ENCODE measurements at regions not wholly inside any gene's neighbourhood (a gene's known extent, or its start where the extent isn't known, plus 50 kb on each side); places are given as distances from the start of the nearest gene placed in this dataset.

DNA sequence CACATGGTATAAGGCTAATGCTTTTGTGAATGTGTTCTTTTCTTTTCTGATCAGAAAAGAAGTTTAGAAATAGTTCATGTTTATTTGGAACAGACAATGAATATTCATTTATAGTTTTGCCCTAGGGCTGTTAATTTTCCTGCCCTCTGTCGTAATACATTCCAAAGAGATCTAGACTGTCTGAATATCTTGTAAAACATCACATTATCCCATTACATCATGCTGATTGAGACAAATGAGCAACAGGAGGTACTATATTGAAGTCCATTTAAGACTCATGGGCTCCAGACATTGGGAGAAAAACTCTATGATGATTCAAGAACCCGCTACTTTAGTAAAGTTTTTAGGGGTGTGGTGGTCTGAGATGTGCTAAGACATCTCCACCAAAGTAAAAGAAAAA lies 121.2 kb upstream of the MAP1B start:
- TF ChIP-seq POLR2A (IDR thresholded peaks at IDR 0.05; ENCODE audit: low read depth, low read length) (no peak), POLR2AphosphoS5 (IDR thresholded peaks at IDR 0.05; ENCODE audit: low read depth, low read length) (no peak), TAF1 (IDR thresholded peaks at IDR 0.05; ENCODE audit: borderline replicate concordance, low read depth, low read length) (no peak)

DNA sequence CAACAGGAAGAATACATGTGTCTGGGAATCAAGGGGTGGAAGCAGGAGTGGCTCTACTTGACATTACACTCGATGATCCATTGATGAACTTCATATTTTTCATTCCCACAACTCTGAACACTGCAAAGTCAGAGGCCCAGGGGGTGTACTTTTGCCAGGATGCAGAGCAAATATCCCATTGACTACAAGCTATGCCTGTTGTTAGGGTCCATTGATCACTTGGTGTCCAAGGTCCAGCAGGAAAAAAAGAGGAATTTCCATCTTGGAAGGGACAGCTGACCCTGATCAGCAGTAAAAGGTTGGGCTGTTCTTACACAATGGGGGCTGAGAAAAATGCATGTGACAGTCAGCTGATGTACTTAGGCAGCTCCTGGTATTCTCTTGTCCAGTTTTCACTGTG lies 118.5 kb upstream of the MAP1B start:
- TF ChIP-seq POLR2AphosphoS5 (IDR thresholded peaks at IDR 0.05; ENCODE audit: low read depth, low read length) (no peak), TAF1 (IDR thresholded peaks at IDR 0.05; ENCODE audit: borderline replicate concordance, low read depth, low read length) (no peak), POLR2A (IDR thresholded peaks at IDR 0.05; ENCODE audit: low read depth, low read length) (no peak)
- no peak for FAIRE-seq
- no peak for DNase-seq (ENCODE audit: insufficient read length)

More for the DNA sequence above, 121.2 kb upstream of the MAP1B start:
- FAIRE-seq (no peak), DNase-seq (ENCODE audit: insufficient read length) (no peak)

DNA sequence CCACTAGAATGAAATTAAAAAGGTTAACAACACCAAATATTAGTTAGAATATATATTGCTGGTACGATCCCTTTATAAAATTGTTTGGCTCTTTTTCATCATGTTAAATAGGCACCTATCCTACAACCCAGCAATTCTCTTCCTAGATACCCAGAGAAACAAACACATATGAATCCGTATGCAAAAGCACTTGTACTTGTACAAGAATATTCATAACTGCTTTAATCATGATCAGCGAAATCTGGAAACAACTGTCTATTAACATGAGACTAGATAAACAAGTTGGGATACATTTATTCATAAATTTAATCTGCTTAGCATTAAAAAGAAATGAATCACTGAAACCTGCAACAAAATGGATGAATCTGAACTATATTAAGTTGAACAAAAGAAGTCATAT lies 113.7 kb upstream of the MAP1B start:
- no peak for TF ChIP-seq TAF1 (IDR thresholded peaks at IDR 0.05; ENCODE audit: borderline replicate concordance, low read depth, low read length)
- no peak for TF ChIP-seq POLR2AphosphoS5 (IDR thresholded peaks at IDR 0.05; ENCODE audit: low read depth, low read length)
- no peak for TF ChIP-seq POLR2A (IDR thresholded peaks at IDR 0.05; ENCODE audit: low read depth, low read length)
- DNase-seq (ENCODE audit: insufficient read length) (no peak), FAIRE-seq (no peak)

DNA sequence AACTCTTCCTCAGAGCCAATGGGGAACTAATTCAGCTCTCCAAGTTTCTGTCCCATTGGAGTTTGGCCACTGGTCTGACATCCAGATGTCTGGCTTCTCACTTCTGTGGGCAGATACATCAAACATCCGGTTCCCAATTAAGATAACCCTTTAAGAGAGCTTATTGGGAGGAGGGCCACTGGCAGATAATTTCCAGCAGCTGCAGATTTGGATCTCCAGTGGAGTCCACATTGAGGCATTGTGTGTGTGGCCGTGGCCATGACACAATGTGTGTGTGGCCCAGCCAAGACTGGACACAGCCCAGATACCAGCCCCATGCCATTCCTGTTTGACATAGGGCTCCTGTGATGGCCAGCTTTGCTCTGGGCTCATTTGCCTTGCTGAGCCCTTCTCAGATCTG lies 110.5 kb upstream of the MAP1B start:
- no peak for TF ChIP-seq TAF1 (IDR thresholded peaks at IDR 0.05; ENCODE audit: borderline replicate concordance, low read depth, low read length)
- no peak for TF ChIP-seq POLR2AphosphoS5 (IDR thresholded peaks at IDR 0.05; ENCODE audit: low read depth, low read length)
- no peak for TF ChIP-seq POLR2A (IDR thresholded peaks at IDR 0.05; ENCODE audit: low read depth, low read length)
- DNase-seq (ENCODE audit: insufficient read length) = no peak
- FAIRE-seq = no peak

DNA sequence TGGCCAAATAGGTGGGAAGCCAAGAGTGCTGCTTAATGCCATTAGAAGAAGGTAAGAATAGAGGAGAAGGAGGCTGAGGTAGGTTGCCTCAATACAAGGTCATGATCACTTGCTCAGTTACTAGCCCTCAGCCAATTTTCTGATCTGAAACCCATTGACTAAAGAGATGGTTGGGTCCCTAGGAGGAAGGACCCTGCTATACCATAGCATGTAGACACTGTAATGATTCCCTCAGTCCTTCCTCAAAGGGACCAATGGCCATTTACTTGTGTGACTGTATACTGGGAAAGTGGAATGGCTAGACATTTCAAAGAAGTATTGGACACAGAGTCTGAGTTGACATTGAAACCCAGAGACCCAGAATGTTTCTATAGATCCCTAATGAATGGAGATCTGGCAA lies 108.5 kb upstream of the MAP1B start:
- FAIRE-seq (no peak), DNase-seq (ENCODE audit: insufficient read length) (no peak)
- TF ChIP-seq POLR2A (IDR thresholded peaks at IDR 0.05; ENCODE audit: low read depth, low read length) (no peak), TAF1 (IDR thresholded peaks at IDR 0.05; ENCODE audit: borderline replicate concordance, low read depth, low read length) (no peak), POLR2AphosphoS5 (IDR thresholded peaks at IDR 0.05; ENCODE audit: low read depth, low read length) (no peak)

DNA sequence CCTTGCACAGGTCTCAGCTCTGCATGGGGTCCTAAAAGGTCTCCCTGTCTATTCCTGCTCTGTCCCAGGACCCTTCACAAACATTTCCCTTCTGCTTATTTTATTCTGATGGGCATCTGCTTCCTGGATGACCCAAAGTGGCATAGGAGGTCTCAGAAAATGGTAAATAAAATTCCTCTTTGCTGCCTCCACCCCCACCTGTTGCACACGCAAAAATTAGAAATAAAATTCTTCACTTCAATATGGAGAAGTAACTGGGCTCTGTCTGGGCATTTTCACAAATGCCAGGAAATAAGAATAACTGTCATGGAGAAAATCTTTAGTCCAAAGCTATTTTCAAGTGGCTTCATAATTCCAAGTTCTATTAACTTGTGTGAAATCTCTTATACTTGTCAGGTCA lies 106.6 kb upstream of the MAP1B start:
- no peak for TF ChIP-seq POLR2AphosphoS5 (IDR thresholded peaks at IDR 0.05; ENCODE audit: low read depth, low read length)
- FAIRE-seq (no peak), DNase-seq (ENCODE audit: insufficient read length) (no peak)

DNA sequence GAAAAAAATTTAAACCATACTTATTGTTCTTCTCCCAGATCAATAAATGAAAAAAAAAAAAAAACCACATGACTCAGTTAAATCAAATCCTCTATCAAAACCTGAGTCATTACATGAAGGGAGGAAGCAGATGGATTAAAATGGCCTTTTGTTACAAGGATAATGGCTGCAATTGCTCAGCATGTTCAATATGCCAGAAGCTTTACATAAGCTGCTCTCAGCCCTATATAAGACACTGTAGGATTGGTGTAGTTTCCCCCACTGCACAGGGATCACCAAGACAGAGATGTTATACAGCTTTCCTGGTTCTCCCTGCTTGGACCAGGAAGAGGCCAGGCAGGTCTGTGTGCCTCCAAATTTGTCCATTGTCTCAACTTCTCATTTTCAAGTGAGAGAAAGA lies 101.6 kb upstream of the MAP1B start:
- no peak for FAIRE-seq
- no peak for DNase-seq (ENCODE audit: insufficient read length)
- TF ChIP-seq POLR2AphosphoS5 (IDR thresholded peaks at IDR 0.05; ENCODE audit: low read depth, low read length) (no peak), POLR2A (IDR thresholded peaks at IDR 0.05; ENCODE audit: low read depth, low read length) (no peak), TAF1 (IDR thresholded peaks at IDR 0.05; ENCODE audit: borderline replicate concordance, low read depth, low read length) (no peak)

DNA sequence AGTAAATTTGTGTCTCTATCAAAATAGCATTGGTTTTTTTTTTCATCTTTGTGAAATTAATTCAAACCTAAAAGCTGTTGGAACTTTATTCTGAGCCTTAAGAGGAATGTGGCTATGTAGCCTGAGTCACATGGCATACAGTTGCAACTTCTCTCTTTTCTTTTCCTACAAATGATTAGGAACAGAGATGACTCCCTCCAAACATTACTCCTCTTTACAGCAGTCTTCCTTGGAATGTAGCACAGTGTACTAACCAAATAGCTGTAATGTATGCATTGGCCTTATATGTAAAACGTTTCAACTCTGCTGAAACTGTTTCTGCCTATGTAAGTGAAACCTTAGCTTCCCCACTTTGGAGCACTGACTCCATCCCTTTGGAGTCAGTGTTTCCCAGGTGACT lies 100.9 kb upstream of the MAP1B start:
- TF ChIP-seq TAF1 (IDR thresholded peaks at IDR 0.05; ENCODE audit: borderline replicate concordance, low read depth, low read length) = no peak
- TF ChIP-seq POLR2AphosphoS5 (IDR thresholded peaks at IDR 0.05; ENCODE audit: low read depth, low read length) = no peak
- no peak for TF ChIP-seq POLR2A (IDR thresholded peaks at IDR 0.05; ENCODE audit: low read depth, low read length)
- FAIRE-seq = no peak
- no peak for DNase-seq (ENCODE audit: insufficient read length)

DNA sequence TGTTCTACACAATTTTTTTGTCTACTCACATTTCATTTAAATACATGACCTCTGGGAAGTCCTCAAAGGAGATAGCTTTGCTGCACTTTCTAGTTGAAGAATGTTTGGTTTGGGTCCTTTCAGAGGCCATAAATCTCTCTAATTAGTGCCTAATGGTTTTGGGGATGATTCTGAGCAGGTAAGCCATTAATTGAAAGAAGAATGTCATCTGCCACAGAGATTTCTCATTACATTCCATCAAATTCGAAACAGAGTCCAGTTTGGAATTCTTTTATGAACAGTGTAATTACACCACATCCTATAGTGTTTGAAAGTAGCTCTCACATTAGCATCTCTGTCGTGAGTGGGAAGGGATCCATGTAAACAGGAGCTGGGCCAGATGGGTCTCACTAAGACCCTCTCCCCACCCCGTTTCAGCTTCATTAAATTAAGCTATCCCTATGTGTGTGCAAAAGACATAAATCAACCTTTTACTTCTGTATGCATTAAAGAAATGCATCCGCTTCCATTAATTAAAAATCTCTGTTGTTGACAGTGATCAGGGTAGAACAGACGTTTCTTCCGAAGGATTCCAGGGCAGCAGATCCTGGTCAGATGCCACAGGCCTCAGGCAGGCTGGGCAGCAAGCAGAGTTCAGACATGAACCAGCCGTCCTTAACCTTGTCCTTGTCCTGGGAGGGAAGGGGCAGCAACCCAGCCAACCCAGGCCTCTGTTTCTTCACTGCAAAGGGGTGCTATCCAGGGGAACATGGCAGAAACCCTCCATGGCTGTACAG lies 99.8 kb upstream of the MAP1B start:
- FAIRE-seq (no peak), DNase-seq (ENCODE audit: insufficient read length) (no peak)
- TF ChIP-seq POLR2A (IDR thresholded peaks at IDR 0.05; ENCODE audit: low read depth, low read length) (no peak), POLR2AphosphoS5 (IDR thresholded peaks at IDR 0.05; ENCODE audit: low read depth, low read length) (no peak), TAF1 (IDR thresholded peaks at IDR 0.05; ENCODE audit: borderline replicate concordance, low read depth, low read length) (no peak)

DNA sequence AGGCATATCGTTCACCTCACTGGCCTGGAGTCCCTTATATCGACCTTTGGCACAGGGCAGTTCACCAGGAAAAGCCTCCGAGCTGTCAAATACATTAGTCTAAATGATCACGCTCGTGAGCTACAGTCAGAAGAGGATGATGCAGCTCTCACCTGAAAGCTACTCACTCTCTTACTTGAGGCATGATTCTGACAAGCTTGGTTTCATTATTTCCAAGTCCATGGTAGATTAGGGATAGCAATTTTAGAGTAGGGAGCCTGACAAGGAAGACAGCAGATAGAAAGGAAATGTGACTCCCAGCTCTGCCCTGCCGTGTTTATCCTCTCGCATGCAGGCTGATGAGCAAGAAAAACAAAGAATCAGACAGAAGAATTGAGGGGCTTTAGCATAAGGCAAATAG lies 98.0 kb upstream of the MAP1B start:
- DNase-seq (ENCODE audit: insufficient read length) = no peak
- TF ChIP-seq POLR2A (IDR thresholded peaks at IDR 0.05; ENCODE audit: low read depth, low read length) (no peak), TAF1 (IDR thresholded peaks at IDR 0.05; ENCODE audit: borderline replicate concordance, low read depth, low read length) (no peak), POLR2AphosphoS5 (IDR thresholded peaks at IDR 0.05; ENCODE audit: low read depth, low read length) (no peak)
- no peak for FAIRE-seq

DNA sequence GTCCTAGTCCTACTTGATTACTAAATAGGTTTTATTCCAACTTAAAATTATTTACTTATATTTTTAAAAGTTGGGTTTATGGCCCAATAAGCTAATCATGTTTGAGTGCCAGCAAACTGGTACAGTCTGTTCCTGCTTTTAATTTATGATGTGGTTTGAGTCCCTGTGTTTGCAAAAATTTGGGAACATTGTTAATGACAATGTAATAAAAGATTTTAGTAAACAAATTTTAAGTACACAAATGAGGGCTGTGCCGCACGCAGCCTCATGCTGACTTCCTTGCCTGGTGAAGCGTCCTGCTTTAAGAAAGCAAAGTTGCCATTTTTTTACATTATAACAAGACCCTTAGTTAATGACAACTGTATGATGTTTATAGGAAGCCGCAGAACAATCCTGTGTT lies 96.8 kb upstream of the MAP1B start:
- no peak for DNase-seq (ENCODE audit: insufficient read length)
- no peak for FAIRE-seq
- TF ChIP-seq POLR2A (IDR thresholded peaks at IDR 0.05; ENCODE audit: low read depth, low read length) (no peak), POLR2AphosphoS5 (IDR thresholded peaks at IDR 0.05; ENCODE audit: low read depth, low read length) (no peak), TAF1 (IDR thresholded peaks at IDR 0.05; ENCODE audit: borderline replicate concordance, low read depth, low read length) (no peak)

DNA sequence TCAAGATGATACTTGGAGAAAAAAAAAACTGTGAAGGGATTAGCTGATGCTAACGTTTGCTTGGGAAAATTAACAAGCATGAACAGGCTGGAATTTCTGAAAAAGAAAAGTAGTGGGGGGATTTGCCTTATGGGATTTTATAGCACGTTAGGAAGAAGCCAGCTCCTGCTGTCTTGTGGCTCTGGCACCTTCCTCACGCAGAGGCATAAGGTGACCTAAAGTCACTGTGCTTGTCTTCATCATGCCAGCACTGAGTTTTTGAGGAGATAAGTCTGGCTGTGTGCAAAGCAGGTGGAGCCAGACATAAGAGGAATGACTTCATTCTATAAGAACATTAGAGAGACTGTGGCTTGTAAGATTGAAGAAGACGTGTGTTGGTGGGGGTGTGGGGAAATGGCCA lies 94.4 kb upstream of the MAP1B start:
- DNase-seq (ENCODE audit: insufficient read length) (no peak), FAIRE-seq (no peak)
- TF ChIP-seq TAF1 (IDR thresholded peaks at IDR 0.05; ENCODE audit: borderline replicate concordance, low read depth, low read length) (no peak), POLR2AphosphoS5 (IDR thresholded peaks at IDR 0.05; ENCODE audit: low read depth, low read length) (no peak), POLR2A (IDR thresholded peaks at IDR 0.05; ENCODE audit: low read depth, low read length) (no peak)
